Left ventricle myocardium inferior (tissue), 1 donor: ENCODE measurements at regions not wholly inside any gene's neighbourhood (a gene's known extent, or its start where the extent isn't known, plus 50 kb on each side); places are given as distances from the start of the nearest gene placed in this dataset.
A peak's percentile ranks its signal among the peaks of the same experiment; 100 is the strongest.
"Not testable (repeated sequence)": the region's sequence is repeated elsewhere in the genome, so short reads cannot be mapped to it uniquely, and the experiment has no call there.

Experiments
- DNase-seq: peaks from one replicate; pipeline ENCODE4 v3.0.0-alpha.2; 2020
- H3K27ac ChIP-seq: fragments of 200-600 bp; replicated peaks from 2 replicates; pipeline ENCODE4 v1.8.0; 2021
- H3K27me3 ChIP-seq: fragments of 200-600 bp; 2 replicates; pipeline ENCODE4 v1.8.0; 2021; ENCODE audit warnings: low read depth
- H3K36me3 ChIP-seq: fragments of 200-600 bp; 2 replicates; pipeline ENCODE4 v1.8.0; 2021
- H3K4me1 ChIP-seq: fragments of 200-600 bp; 2 replicates; pipeline ENCODE4 v1.8.0; 2021
- H3K4me3 ChIP-seq: fragments of 200-600 bp; 2 replicates; pipeline ENCODE4 v1.8.0; 2021; ENCODE audit warnings: mild to moderate bottlenecking, moderate library complexity
- H3K9me3 ChIP-seq: fragments of 200-600 bp; replicated peaks from 2 replicates; pipeline ENCODE4 v1.8.0; 2021
- CTCF ChIP-seq: fragments of 200-600 bp; IDR thresholded peaks from 2 replicates; pipeline ENCODE4 v1.8.0; 2021; ENCODE audit warnings: antibody characterized with exemption, mild to moderate bottlenecking, borderline replicate concordance
- intact Hi-C: fragments of 100-400 bp; cut with micrococcal nuclease; formaldehyde crosslinking; loops from one replicate; pipeline ENCODE4 v1.11.0; 2022
- donor health status: DM: no; HTN: yes; CAD: no; lungs with severe emphysema.

- Histone ChIP-seq H3K4me3 (no peak overlapping the region), H3K4me1 (peaks cover 53% of the 10 kb centered on the region), H3K27ac (peak overlapping the region; percentile 69), H3K36me3 (no peaks in the 10 kb centered on the region), H3K9me3 (peaks cover 7% of the 10 kb centered on the region), H3K27me3 (no peaks in the 10 kb centered on the region)
- no peak for DNase-seq
- TF ChIP-seq CTCF = no peak
- intact Hi-C loops = loop anchor here (5.0 to 10.0 kb wide), 2 partner anchors 252 to 469 kb away; no protein-coding TSS in a partner anchor
Measured at GRCh38 chr13:48583859-48584311, 51.0 kb upstream of the RCBTB2 start.

GRCh38 chr13:48585456-48585840, 52.6 kb upstream of the RCBTB2 start:
- Histone ChIP-seq H3K9me3 (peaks cover 8% of the 10 kb centered on the region), H3K4me3 (no peak overlapping the region), H3K4me1 (peaks cover 45% of the 10 kb centered on the region), H3K27ac (peak overlapping the region; percentile 69), H3K27me3 (no peaks in the 10 kb centered on the region), H3K36me3 (no peaks in the 10 kb centered on the region)
- DNase-seq = no peak
- TF ChIP-seq CTCF = no peak
- intact Hi-C loops = loop anchor here (10.0 kb wide), 1 partner anchor 471 kb away; no protein-coding TSS in a partner anchor

GRCh38 chr13:48586591-48587103, 53.8 kb upstream of the RCBTB2 start:
- intact Hi-C loops = loop anchor here (10.0 kb wide), 1 partner anchor 472 kb away; no protein-coding TSS in a partner anchor
- peak; percentile 66 for DNase-seq
- no peaks in the 10 kb centered on the region for H3K36me3 ChIP-seq
- no peak for TF ChIP-seq CTCF
- no peak overlapping the region for H3K4me3 ChIP-seq
- H3K27ac ChIP-seq = peak overlapping the region; percentile 69
- peaks cover 45% of the 10 kb centered on the region for H3K4me1 ChIP-seq
- no peaks in the 10 kb centered on the region for H3K27me3 ChIP-seq
- peaks cover 8% of the 10 kb centered on the region for H3K9me3 ChIP-seq

GRCh38 chr13:48588120-48588519, 55.2 kb upstream of the RCBTB2 start:
- TF ChIP-seq CTCF = no peak
- peaks cover 8% of the 10 kb centered on the region for H3K9me3 ChIP-seq
- peaks cover 45% of the 10 kb centered on the region for H3K4me1 ChIP-seq
- H3K27ac ChIP-seq = no peak overlapping the region
- H3K36me3 ChIP-seq = no peaks in the 10 kb centered on the region
- H3K4me3 ChIP-seq = no peak overlapping the region
- intact Hi-C loops = loop anchor here (10.0 kb wide), 1 partner anchor 473 kb away; no protein-coding TSS in a partner anchor
- H3K27me3 ChIP-seq = no peaks in the 10 kb centered on the region
- DNase-seq = no peak

GRCh38 chr13:48590141-48590901, 57.4 kb upstream of the RCBTB2 start:
- no peaks in the 10 kb centered on the region for H3K27me3 ChIP-seq
- peaks cover 8% of the 10 kb centered on the region for H3K9me3 ChIP-seq
- no peak for TF ChIP-seq CTCF
- intact Hi-C loops = no loop called here
- no peak overlapping the region for H3K27ac ChIP-seq
- no peak for DNase-seq
- no peak overlapping the region for H3K4me3 ChIP-seq
- H3K4me1 ChIP-seq = peaks cover 30% of the 10 kb centered on the region
- no peaks in the 10 kb centered on the region for H3K36me3 ChIP-seq

- H3K27ac ChIP-seq, H3K36me3 ChIP-seq, DNase-seq, intact Hi-C loops, H3K27me3 ChIP-seq, H3K4me3 ChIP-seq, H3K9me3 ChIP-seq: not testable (repeated sequence)
- peaks cover 24% of the 10 kb centered on the region for H3K4me1 ChIP-seq
Measured at GRCh38 chr13:48591124-48591872, 58.4 kb upstream of the RCBTB2 start.
